ENCODE measurements at regions not wholly inside any gene's neighbourhood (a gene's known extent, or its start where the extent isn't known, plus 50 kb on each side); places are given as distances from the start of the nearest gene placed in this dataset.
"Not testable (repeated sequence)": the region's sequence is repeated elsewhere in the genome, so short reads cannot be mapped to it uniquely, and the experiment has no call there.

DNA sequence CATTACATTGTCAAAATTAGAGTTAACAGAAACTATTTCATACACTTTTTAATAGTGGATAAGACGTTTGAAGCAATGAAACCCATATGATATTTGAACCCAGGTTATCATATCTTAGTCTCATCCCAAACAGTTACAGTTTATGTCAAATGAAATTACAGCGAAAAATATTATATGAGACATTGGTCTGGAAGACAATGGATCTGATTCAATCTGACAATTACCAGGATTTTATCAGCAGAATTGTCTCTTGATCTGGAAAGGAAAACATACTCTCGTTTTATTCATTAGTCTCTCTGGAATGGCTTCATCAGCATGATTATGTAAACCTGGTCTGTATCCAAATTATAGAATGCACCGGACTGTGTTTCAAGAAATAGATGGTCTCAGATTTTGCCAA, 818.6 kb downstream of the NCAM2 start:
- POLR2A ChIA-PET, result no interaction called here
- Mint-ChIP-seq H3K9me3 (peaks cover 22% of the 10 kb centered on the region), H3K36me3 (no peaks in the 10 kb centered on the region), H3K27me3 (no peaks in the 10 kb centered on the region), H3K4me1 (ENCODE audit: low read depth) (no peaks in the 10 kb centered on the region), H3K4me3 (no peak overlapping the region), H3K27ac (no peak overlapping the region)
- no peak for DNase-seq
- intact Hi-C loops (cut with micrococcal nuclease), result no loop called here
- CTCF ChIA-PET, result no interaction called here

DNA sequence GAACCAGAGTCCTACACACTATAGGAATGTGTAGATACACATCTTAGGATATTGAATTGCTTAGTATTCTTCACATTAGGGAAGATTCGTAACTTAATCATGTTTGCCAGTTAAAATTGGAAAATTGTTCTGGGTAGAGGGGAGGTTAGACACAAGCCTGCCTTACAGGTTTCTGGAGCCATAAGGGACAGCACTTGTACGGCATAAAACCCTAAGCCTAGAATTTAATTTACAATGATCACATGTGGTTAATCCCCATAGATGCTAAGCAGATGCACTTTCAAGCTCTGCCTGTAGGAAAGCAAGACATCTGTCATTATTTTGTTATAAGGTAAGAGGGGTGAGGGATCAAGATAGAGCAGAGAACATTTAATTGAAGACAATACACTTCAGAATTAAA, 820.7 kb downstream of the NCAM2 start:
- no peak overlapping the region for H3K4me3 Mint-ChIP-seq
- H3K4me1 Mint-ChIP-seq (ENCODE audit: low read depth), result no peaks in the 10 kb centered on the region
- intact Hi-C loops (cut with micrococcal nuclease), result no loop called here
- CTCF ChIA-PET, result no interaction called here
- no peak for DNase-seq
- no peaks in the 10 kb centered on the region for H3K36me3 Mint-ChIP-seq
- POLR2A ChIA-PET, result no interaction called here
- H3K27me3 Mint-ChIP-seq, result no peaks in the 10 kb centered on the region
- peaks cover 26% of the 10 kb centered on the region for H3K9me3 Mint-ChIP-seq
- H3K27ac Mint-ChIP-seq, result no peak overlapping the region

DNA sequence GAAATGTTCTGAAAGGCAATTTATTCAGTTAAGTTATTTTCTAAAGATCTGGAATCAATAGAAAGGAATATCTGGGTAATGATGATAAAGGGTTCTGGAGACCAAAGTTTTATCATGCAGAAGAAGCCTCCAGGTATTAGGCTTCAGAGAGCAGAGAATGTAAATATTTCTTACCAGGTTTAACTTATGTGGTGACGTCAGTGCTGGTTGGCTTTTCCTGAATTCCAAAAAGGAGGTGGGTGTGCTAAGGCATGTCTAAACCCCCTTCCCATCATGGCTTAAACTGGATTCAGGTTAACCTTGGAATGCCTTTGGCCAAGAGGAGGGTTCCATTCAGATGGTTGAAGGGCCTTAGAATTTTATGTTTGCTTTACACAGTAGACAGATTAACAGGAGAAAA, 829.9 kb downstream of the NCAM2 start:
- H3K4me1 Mint-ChIP-seq (ENCODE audit: low read depth), result no peaks in the 10 kb centered on the region
- DNase-seq, result no peak
- no peaks in the 10 kb centered on the region for H3K27me3 Mint-ChIP-seq
- ChIA-PET POLR2A (no interaction called here), CTCF (no interaction called here)
- intact Hi-C loops (cut with micrococcal nuclease), result no loop called here
- no peak overlapping the region for H3K27ac Mint-ChIP-seq
- peaks cover 9% of the 10 kb centered on the region for H3K9me3 Mint-ChIP-seq
- H3K36me3 Mint-ChIP-seq, result no peaks in the 10 kb centered on the region
- no peak overlapping the region for H3K4me3 Mint-ChIP-seq

DNA sequence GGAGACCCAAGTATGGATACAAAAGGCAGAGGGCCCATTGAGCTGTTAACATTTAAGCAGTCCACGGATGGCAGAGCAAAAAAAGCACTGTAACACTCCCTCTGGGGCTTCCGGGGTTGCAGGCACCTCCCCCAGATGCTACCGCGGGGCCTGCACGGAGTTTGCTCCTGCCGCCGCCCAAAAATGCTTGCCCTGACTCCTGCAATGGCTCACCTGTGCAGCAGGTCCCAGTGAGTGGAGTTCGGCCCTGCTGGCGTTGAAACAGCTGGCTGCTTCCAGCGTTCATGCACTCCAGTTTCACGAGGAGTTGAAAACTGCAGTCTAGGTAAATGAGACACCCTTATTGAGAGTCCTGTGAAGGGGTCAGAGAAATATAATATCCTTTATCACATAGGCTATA, 832.8 kb downstream of the NCAM2 start:
- Mint-ChIP-seq H3K9me3 (peaks cover 3% of the 10 kb centered on the region), H3K4me1 (ENCODE audit: low read depth) (no peaks in the 10 kb centered on the region), H3K4me3 (no peak overlapping the region), H3K36me3 (no peaks in the 10 kb centered on the region), H3K27ac (no peak overlapping the region), H3K27me3 (no peaks in the 10 kb centered on the region)
- CTCF ChIA-PET, result no interaction called here
- intact Hi-C loops (cut with micrococcal nuclease), result no loop called here
- POLR2A ChIA-PET, result no interaction called here
- DNase-seq, result no peak

DNA sequence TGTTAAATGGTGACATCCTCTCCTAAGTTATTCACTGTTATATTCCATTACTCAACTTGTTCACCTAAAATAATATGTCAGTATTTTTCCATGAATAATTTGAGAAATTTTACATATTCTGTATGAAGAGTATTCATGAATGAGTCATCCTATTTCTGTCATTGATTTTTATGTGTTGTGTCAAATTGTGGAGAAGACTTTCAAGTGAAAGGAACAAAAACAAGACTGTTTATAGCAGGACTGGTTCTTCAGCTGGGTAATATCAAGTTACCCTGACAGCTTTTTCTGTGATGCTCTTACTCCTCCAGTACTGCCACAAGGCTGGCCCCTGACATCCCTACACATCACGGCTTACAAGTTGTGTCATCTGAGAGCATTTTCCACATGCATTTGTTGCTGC, 847.7 kb downstream of the NCAM2 start:
- intact Hi-C loops (cut with micrococcal nuclease), result no loop called here
- H3K27me3 Mint-ChIP-seq, result no peaks in the 10 kb centered on the region
- no peak for DNase-seq
- POLR2A ChIA-PET, result no interaction called here
- CTCF ChIA-PET, result no interaction called here
- no peaks in the 10 kb centered on the region for H3K36me3 Mint-ChIP-seq
- no peak overlapping the region for H3K27ac Mint-ChIP-seq
- H3K4me3 Mint-ChIP-seq, result no peak overlapping the region
- H3K9me3 Mint-ChIP-seq, result peaks cover 4% of the 10 kb centered on the region
- no peaks in the 10 kb centered on the region for H3K4me1 Mint-ChIP-seq (ENCODE audit: low read depth)

DNA sequence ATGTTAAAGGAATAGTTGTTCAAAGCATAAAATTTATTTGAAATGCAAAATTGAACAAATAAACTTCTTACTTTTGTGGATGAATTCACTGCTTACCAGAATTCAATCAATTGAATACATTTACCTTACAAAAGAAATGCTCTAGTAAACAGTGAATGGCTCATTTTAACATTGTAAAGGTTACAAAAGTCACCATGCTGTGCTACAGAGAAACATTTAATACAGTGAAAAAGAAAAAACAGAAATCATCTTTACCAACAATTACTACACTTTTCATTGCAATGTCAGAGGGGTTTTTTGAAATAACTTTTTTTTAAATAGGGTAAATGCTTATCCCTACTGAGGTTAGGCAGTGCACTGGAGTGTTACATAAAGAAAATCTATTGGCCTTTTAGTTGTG, 853.0 kb downstream of the NCAM2 start:
- ChIA-PET POLR2A (no interaction called here), CTCF (no interaction called here)
- no peak overlapping the region for H3K4me3 Mint-ChIP-seq
- peaks cover 3% of the 10 kb centered on the region for H3K9me3 Mint-ChIP-seq
- H3K27ac Mint-ChIP-seq, result no peak overlapping the region
- no peaks in the 10 kb centered on the region for H3K36me3 Mint-ChIP-seq
- intact Hi-C loops (cut with micrococcal nuclease), result no loop called here
- H3K4me1 Mint-ChIP-seq (ENCODE audit: low read depth), result no peaks in the 10 kb centered on the region
- no peak for DNase-seq
- no peaks in the 10 kb centered on the region for H3K27me3 Mint-ChIP-seq

DNA sequence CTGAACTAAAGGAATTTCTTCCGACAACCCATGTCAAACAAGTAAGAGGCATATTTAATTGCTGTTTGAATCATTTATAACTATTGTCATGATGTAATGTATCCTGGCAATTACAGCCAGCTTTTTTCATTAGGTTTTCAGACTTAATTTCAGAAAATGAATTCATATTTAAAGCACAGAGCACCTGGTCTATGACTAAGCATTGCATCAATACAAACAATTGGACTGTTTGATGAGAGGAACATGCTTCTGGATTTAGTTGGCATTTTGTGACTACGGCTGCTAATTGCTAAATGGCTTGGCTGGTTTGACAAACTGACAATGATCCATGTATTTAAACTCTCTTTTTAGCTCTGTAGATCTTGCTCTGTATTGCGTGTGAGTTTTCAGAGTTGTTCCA, 853.4 kb downstream of the NCAM2 start:
- Mint-ChIP-seq H3K36me3 (no peaks in the 10 kb centered on the region), H3K27ac (no peak overlapping the region), H3K27me3 (no peaks in the 10 kb centered on the region), H3K9me3 (peaks cover 3% of the 10 kb centered on the region), H3K4me1 (ENCODE audit: low read depth) (no peaks in the 10 kb centered on the region), H3K4me3 (no peak overlapping the region)
- intact Hi-C loops (cut with micrococcal nuclease), result no loop called here
- POLR2A ChIA-PET, result no interaction called here
- DNase-seq, result no peak
- CTCF ChIA-PET, result no interaction called here

DNA sequence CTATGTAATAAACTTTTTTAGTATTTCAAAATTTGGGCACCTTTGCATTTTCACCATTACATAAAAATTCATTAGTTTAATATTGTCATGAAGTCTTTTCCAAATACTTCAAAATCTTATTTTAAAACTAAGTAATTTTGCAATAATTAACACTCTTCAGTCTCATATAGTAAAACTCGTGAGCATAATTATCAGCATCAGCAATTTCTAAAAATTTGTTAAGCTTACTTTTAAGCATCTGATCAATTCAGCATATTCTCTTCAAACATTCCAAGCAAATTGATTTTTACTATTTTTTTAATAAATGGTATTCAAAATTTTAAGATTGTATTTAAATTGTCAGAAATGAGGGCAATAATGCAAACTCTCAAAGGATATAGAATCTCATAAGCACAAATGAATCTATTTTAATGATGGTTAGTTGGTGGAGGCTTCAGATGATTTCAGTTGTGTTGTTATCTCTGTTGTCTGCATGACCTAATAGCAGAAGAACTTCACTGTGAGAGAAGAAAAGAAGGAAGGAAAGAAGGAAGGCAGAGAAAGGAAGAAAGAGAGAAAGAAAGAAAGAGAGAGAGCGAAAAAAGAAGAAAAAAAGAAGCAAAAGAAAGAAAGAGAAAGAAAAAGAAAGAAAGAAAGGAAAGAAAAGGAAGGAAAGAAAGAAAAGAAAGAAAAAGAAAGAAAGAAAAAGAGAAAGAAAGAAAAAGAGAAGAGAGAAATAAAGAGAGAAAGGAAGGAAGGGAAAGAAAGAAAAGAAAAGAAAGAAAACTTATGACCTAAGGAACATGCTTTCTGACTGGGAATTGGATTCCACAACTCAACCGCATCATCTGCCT, 860.5 kb downstream of the NCAM2 start:
- no peak for DNase-seq
- H3K4me1 Mint-ChIP-seq (ENCODE audit: low read depth), result no peaks in the 10 kb centered on the region
- H3K4me3 Mint-ChIP-seq, result no peak overlapping the region
- ChIA-PET POLR2A (no interaction called here), CTCF (no interaction called here)
- H3K27ac Mint-ChIP-seq, result no peak overlapping the region
- H3K36me3 Mint-ChIP-seq, result no peaks in the 10 kb centered on the region
- no peaks in the 10 kb centered on the region for H3K27me3 Mint-ChIP-seq
- intact Hi-C loops (cut with micrococcal nuclease), result no loop called here
- H3K9me3 Mint-ChIP-seq, result peaks cover 4% of the 10 kb centered on the region

DNA sequence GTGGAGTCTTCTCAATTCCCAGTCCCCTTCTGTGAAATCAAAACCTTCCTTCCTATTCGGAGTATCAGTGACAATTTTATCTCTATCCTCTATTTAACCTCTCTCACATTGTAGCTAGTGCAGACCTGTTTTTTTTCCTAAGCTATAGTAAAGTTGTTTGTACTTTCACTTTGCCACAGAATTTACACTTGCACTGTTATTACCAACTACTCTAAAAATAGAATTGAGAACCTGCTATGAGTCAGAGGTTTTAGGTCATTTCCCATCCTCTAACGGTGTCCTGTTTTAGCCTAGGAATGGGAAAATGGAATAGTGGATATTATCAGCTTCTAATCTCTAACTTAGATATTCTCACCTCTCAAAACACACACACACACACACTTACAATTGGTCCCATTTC, 862.7 kb downstream of the NCAM2 start:
- CTCF ChIA-PET, result no interaction called here
- Mint-ChIP-seq H3K36me3 (no peaks in the 10 kb centered on the region), H3K27me3 (no peaks in the 10 kb centered on the region)

DNA sequence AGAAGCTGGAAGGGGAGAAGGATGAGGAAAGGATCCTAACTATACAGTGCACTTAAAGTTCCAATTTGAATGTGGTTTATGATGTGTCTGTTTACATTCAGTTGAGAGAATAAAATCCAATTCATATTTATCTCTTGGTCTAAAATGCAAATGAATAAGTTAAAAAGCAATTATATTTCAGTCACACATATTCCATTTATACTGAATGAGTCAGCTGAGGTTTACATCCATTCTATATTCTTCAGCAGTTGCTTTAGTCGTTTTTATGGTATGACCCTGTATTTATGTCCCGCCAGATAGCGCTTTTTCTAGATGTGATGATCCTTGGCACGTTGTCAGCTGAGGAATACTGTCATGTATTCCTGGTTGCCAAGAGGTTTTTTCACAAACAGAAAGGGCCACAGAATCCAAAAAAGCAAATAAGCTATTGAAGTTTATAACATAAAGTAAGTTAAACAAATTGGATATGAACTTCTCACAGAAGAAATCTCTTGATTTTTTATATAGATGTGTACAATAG, 866.2 kb downstream of the NCAM2 start:
- no peaks in the 10 kb centered on the region for H3K27me3 Mint-ChIP-seq
- POLR2A ChIA-PET, result no interaction called here

More for the DNA sequence above, 862.7 kb downstream of the NCAM2 start:
- no peak for DNase-seq
- no peaks in the 10 kb centered on the region for H3K4me1 Mint-ChIP-seq (ENCODE audit: low read depth)
- no peak overlapping the region for H3K4me3 Mint-ChIP-seq
- POLR2A ChIA-PET, result no interaction called here
- intact Hi-C loops (cut with micrococcal nuclease), result no loop called here
- H3K9me3 Mint-ChIP-seq, result peaks cover 7% of the 10 kb centered on the region
- H3K27ac Mint-ChIP-seq, result no peak overlapping the region

DNA sequence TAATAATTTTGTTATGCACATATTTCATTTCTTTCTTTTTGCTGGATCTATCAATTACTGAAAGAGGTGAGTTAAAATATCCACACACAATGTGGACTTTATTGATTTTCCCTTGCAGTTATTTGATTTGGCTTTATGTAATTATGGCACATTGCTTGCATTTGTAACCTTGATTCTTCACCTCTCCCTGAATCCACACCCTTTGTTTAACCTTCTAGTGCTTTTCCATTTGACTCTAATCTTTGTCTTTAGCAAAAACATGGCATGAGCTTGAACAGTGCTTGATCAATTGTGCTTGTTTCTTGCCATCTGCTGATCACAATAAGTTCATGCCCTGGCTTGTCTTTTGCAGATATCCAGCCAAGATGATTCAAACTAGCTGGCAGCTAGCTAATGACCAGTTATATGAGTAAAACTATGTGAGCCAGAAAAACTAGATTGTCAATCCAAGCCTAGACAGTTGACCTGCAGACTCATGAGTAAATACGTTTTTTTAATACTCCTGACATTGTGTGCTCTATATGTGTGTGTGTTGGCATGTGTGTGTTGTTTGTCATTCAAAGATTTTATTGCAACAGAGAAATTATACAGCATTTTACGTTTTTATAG, 899.2 kb downstream of the NCAM2 start:
- H3K27ac Mint-ChIP-seq, result no peak overlapping the region
- ChIA-PET POLR2A (no interaction called here), CTCF (no interaction called here)
- H3K27me3 Mint-ChIP-seq, result no peaks in the 10 kb centered on the region
- H3K36me3 Mint-ChIP-seq, result no peaks in the 10 kb centered on the region
- intact Hi-C loops (cut with micrococcal nuclease), result no loop called here
- H3K4me3 Mint-ChIP-seq, result no peak overlapping the region
- no peak for DNase-seq
- peaks cover 25% of the 10 kb centered on the region for H3K9me3 Mint-ChIP-seq
- H3K4me1 Mint-ChIP-seq (ENCODE audit: low read depth), result no peaks in the 10 kb centered on the region

More for the DNA sequence above, 866.2 kb downstream of the NCAM2 start:
- Mint-ChIP-seq H3K27ac (no peak overlapping the region), H3K36me3 (no peaks in the 10 kb centered on the region), H3K9me3 (peaks cover 9% of the 10 kb centered on the region), H3K4me1 (ENCODE audit: low read depth) (no peaks in the 10 kb centered on the region), H3K4me3 (no peak overlapping the region)
- CTCF ChIA-PET, result no interaction called here
- DNase-seq, result no peak
- intact Hi-C loops (cut with micrococcal nuclease), result no loop called here

DNA sequence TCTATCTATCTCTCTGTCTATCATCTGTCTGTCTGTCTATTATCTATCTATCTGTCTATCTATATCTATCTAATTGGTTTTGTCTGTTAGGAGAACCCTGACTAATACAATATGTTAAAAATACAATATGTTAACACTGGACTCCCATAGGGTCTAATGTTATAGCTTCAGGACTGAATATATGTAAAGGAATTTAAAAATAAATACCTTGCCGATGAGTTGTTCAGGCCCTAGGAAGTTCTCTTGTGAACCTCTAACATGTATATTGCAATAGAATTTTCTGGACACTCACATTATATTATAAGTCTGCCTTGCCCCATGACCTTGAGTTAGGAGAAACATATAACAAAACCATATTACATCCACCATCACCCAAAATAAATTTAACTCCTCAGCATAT, 900.6 kb downstream of the NCAM2 start:
- CTCF ChIA-PET, result no interaction called here
- no peaks in the 10 kb centered on the region for H3K27me3 Mint-ChIP-seq
- peaks cover 13% of the 10 kb centered on the region for H3K9me3 Mint-ChIP-seq
- H3K4me3 Mint-ChIP-seq, result no peak overlapping the region
- no peak for DNase-seq
- no peaks in the 10 kb centered on the region for H3K4me1 Mint-ChIP-seq (ENCODE audit: low read depth)
- H3K36me3 Mint-ChIP-seq, result no peaks in the 10 kb centered on the region
- POLR2A ChIA-PET, result no interaction called here
- intact Hi-C loops (cut with micrococcal nuclease), result no loop called here
- no peak overlapping the region for H3K27ac Mint-ChIP-seq

DNA sequence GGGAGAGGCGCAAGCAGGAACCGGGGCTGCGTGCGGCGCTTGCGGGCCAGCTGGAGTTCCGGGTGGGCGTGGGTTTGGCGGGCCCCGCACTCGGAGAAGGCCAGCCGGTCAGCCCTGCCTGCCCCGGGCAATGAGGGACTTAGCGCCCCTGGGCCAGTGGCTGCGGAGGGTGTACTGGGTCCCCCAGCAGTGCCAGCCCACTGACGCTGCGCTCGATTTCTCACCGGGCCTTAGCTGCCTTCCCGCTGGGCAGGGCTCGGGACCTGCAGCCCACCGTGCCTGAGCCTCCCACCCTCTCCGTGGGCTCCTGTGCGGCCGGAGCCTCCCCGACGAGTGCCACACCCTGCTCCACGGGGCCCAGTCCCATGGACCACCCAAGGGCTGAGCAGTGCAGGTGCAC, 904.2 kb downstream of the NCAM2 start:
- H3K4me3 Mint-ChIP-seq; H3K27me3 Mint-ChIP-seq; H3K27ac Mint-ChIP-seq; POLR2A ChIA-PET; H3K9me3 Mint-ChIP-seq; H3K36me3 Mint-ChIP-seq; CTCF ChIA-PET; DNase-seq; intact Hi-C loops (cut with micrococcal nuclease); H3K4me1 Mint-ChIP-seq (ENCODE audit: low read depth): not testable (repeated sequence)

Data from activated CD4-positive, alpha-beta memory T cell treated with anti-CD3 and anti-CD28 coated beads for 36 hours (primary cell).